ENCODE measurements at regions not wholly inside any gene's neighbourhood (a gene's known extent, or its start where the extent isn't known, plus 50 kb on each side); places are given as distances from the start of the nearest gene placed in this dataset.

- DNase-seq (ENCODE audit: low spot score), result no peak
Measured at GRCh38 chr16:6048017-6048416, 950.4 kb upstream of the EEF2KMT start.

GRCh38 chr16:6047325-6047724 is 949.7 kb upstream of the EEF2KMT start:
- no peak for DNase-seq (ENCODE audit: low spot score)

- DNase-seq (ENCODE audit: low spot score), result no peak
Measured at GRCh38 chr16:6038941-6039645, 941.5 kb upstream of the EEF2KMT start.

- DNase-seq (ENCODE audit: low spot score), result no peak
Measured at GRCh38 chr16:6035161-6035560, 937.6 kb upstream of the EEF2KMT start.

GRCh38 chr16:6034511-6034910 is 936.9 kb upstream of the EEF2KMT start:
- DNase-seq (ENCODE audit: low spot score), result no peak

- no peak for DNase-seq (ENCODE audit: low spot score)
Measured at GRCh38 chr16:6032438-6032837, 934.8 kb upstream of the EEF2KMT start.

- DNase-seq (ENCODE audit: low spot score), result no peak
Measured at GRCh38 chr16:6031567-6031966, 934.0 kb upstream of the EEF2KMT start.

- DNase-seq (ENCODE audit: low spot score), result no peak
Measured at GRCh38 chr16:6031102-6031501, 933.5 kb upstream of the EEF2KMT start.

- no peak for DNase-seq (ENCODE audit: low spot score)
Measured at GRCh38 chr16:6027733-6028132, 930.1 kb upstream of the EEF2KMT start.

GRCh38 chr16:6023449-6023848 is 925.9 kb upstream of the EEF2KMT start:
- DNase-seq (ENCODE audit: low spot score), result no peak

- no peak for DNase-seq (ENCODE audit: low spot score)
Measured at GRCh38 chr16:6021276-6021943, 923.8 kb upstream of the EEF2KMT start.

- DNase-seq (ENCODE audit: low spot score), result no peak
Measured at GRCh38 chr16:6020162-6020985, 922.8 kb upstream of the EEF2KMT start.

- no peak for DNase-seq (ENCODE audit: low spot score)
Measured at GRCh38 chr16:6019490-6019991, 921.9 kb upstream of the EEF2KMT start.

GRCh38 chr16:6018848-6019489 is 921.4 kb upstream of the EEF2KMT start:
- no peak for DNase-seq (ENCODE audit: low spot score)

- DNase-seq (ENCODE audit: low spot score), result no peak
Measured at GRCh38 chr16:6016530-6017184, 919.1 kb upstream of the EEF2KMT start.

GRCh38 chr16:6012716-6013115 is 915.1 kb upstream of the EEF2KMT start:
- no peak for DNase-seq (ENCODE audit: low spot score)

- no peak for DNase-seq (ENCODE audit: low spot score)
Measured at GRCh38 chr16:6009151-6009550, 911.6 kb upstream of the EEF2KMT start.

GRCh38 chr16:6008670-6009069 is 911.1 kb upstream of the EEF2KMT start:
- DNase-seq (ENCODE audit: low spot score), result no peak

GRCh38 chr16:5993356-5993755 is 895.8 kb upstream of the EEF2KMT start:
- DNase-seq (ENCODE audit: low spot score), result no peak

- DNase-seq (ENCODE audit: low spot score), result no peak
Measured at GRCh38 chr16:5982979-5983378, 885.4 kb upstream of the EEF2KMT start.

- no peak for DNase-seq (ENCODE audit: low spot score)
Measured at GRCh38 chr16:5979905-5980550, 882.4 kb upstream of the EEF2KMT start.

Data from CD4-positive, alpha-beta T cell treated with Interleukin-15 for 4 hours (primary cell).